Uterus (tissue), 3 donors: ENCODE measurements at regions not wholly inside any gene's neighbourhood (a gene's known extent, or its start where the extent isn't known, plus 50 kb on each side); places are given as distances from the start of the nearest gene placed in this dataset.

Experiments used
- DNase-seq, 2 donors: peaks; one replicate each; pipeline ENCODE4 v3.0.0-alpha.2; 2019 to 2020
- H3K27ac ChIP-seq, 2 donors: fragments of 200-600 bp; sonication (generic); 1 replicate in 1 of 2; 2 replicates in 1 of 2; pipeline ENCODE4 v1.5.1; 2016 to 2018
- H3K27me3 ChIP-seq, 2 donors: fragments of 200-600 bp; sonication (generic); one replicate each; pipeline ENCODE4 v1.5.1; 2018 to 2019; ENCODE audit warnings: control low read depth in 1 of 2
- H3K36me3 ChIP-seq, 2 donors: fragments of 200-600 bp; sonication (generic); one replicate each; pipeline ENCODE4 v1.5.1; 2019; ENCODE audit warnings: control low read depth in 1 of 2
- H3K4me1 ChIP-seq, 2 donors: fragments of 200-600 bp; sonication (generic); one replicate each; pipeline ENCODE4 v1.5.1; 2018 to 2019; ENCODE audit warnings: control low read depth in 1 of 2
- H3K4me3 ChIP-seq, 2 donors: fragments of 200-600 bp; sonication (generic); 1 replicate in 1 of 2; 2 replicates in 1 of 2; pipeline ENCODE4 v1.5.1; 2018 to 2019; ENCODE audit warnings: mild to moderate bottlenecking in 1 of 2
- H3K9me3 ChIP-seq, 2 donors: fragments of 200-600 bp; sonication (generic); one replicate each; pipeline ENCODE4 v1.5.1; 2019; ENCODE audit warnings: control low read depth in 1 of 2
- CTCF ChIP-seq, 4 experiments: fragments of 200-600 bp in 2 of 4; fragments of 450-650 bp in 2 of 4; sonication (generic) in 2 of 4; IDR thresholded peaks; one replicate each; pipeline ENCODE4 v1.5.1; 2016 to 2019; ENCODE audit warnings: antibody characterized with exemption in 4 of 4, mild to moderate bottlenecking in 2 of 4, moderate library complexity in 1 of 4
- POLR2A ChIP-seq, 2 donors: fragments of 450-650 bp; IDR thresholded peaks; one replicate each; pipeline ENCODE4 v1.6.1; 2016; ENCODE audit warnings: antibody characterized with exemption in 2 of 2, mild to moderate bottlenecking in 1 of 2, moderate library complexity in 1 of 2
- intact Hi-C: fragments of 100-400 bp; cut with DNase I; formaldehyde crosslinking; loops from one replicate; pipeline ENCODE4 v1.15.1; 2023; ENCODE audit warnings: low total_unique reads
- donor health status: DM: yes; HTN: yes; CAD: no.

- Histone ChIP-seq H3K4me1 (no peaks in the 10 kb centered on the region), H3K9me3 (no peaks in the 10 kb centered on the region), H3K27ac (no peak overlapping the region), H3K27me3 (no peaks in the 10 kb centered on the region), H3K4me3 (no peak overlapping the region), H3K36me3 (no peaks in the 10 kb centered on the region)
- TF ChIP-seq POLR2A (IDR thresholded peaks at IDR 0.05), result no peak
- TF ChIP-seq CTCF (IDR thresholded peaks at IDR 0.05), result no peak
- DNase-seq, result no peak
- intact Hi-C loops, result no loop called here
Observed at GRCh38 chr18:78758496-78758895, 221.1 kb upstream of the SALL3 start.

GRCh38 chr18:78762753-78763152 is 216.9 kb upstream of the SALL3 start:
- Histone ChIP-seq H3K4me1 (no peaks in the 10 kb centered on the region), H3K9me3 (no peaks in the 10 kb centered on the region), H3K27ac (no peak overlapping the region), H3K27me3 (no peaks in the 10 kb centered on the region), H3K4me3 (no peak overlapping the region), H3K36me3 (no peaks in the 10 kb centered on the region)
- TF ChIP-seq POLR2A (IDR thresholded peaks at IDR 0.05), result no peak
- no peak for TF ChIP-seq CTCF (IDR thresholded peaks at IDR 0.05)
- no peak for DNase-seq
- intact Hi-C loops, result no loop called here

GRCh38 chr18:78764544-78764943 is 215.1 kb upstream of the SALL3 start:
- Histone ChIP-seq H3K36me3 (no peaks in the 10 kb centered on the region), H3K27ac (no peak overlapping the region), H3K4me1 (no peaks in the 10 kb centered on the region), H3K27me3 (no peaks in the 10 kb centered on the region), H3K9me3 (no peaks in the 10 kb centered on the region), H3K4me3 (no peak overlapping the region)
- TF ChIP-seq POLR2A (IDR thresholded peaks at IDR 0.05), result no peak
- TF ChIP-seq CTCF (IDR thresholded peaks at IDR 0.05), result no peak
- no peak for DNase-seq
- intact Hi-C loops, result no loop called here

GRCh38 chr18:78765142-78765541 is 214.5 kb upstream of the SALL3 start:
- Histone ChIP-seq H3K27ac (no peak overlapping the region), H3K27me3 (no peaks in the 10 kb centered on the region), H3K36me3 (no peaks in the 10 kb centered on the region), H3K4me1 (no peaks in the 10 kb centered on the region), H3K4me3 (no peak overlapping the region), H3K9me3 (no peaks in the 10 kb centered on the region)
- intact Hi-C loops, result no loop called here
- TF ChIP-seq CTCF (IDR thresholded peaks at IDR 0.05) (no peak), POLR2A (IDR thresholded peaks at IDR 0.05) (no peak)
- DNase-seq, result no peak

- no peak for DNase-seq
Observed at GRCh38 chr18:78765637-78766281, 213.9 kb upstream of the SALL3 start.

More at GRCh38 chr18:78765637-78766281, 213.9 kb upstream of the SALL3 start:
- intact Hi-C loops, result no loop called here
- no peaks in the 10 kb centered on the region for H3K4me1 ChIP-seq
- no peak overlapping the region for H3K27ac ChIP-seq
- no peak overlapping the region for H3K4me3 ChIP-seq
- TF ChIP-seq POLR2A (IDR thresholded peaks at IDR 0.05), result no peak
- TF ChIP-seq CTCF (IDR thresholded peaks at IDR 0.05), result no peak
- no peaks in the 10 kb centered on the region for H3K27me3 ChIP-seq
- H3K36me3 ChIP-seq, result no peaks in the 10 kb centered on the region
- no peaks in the 10 kb centered on the region for H3K9me3 ChIP-seq
